ENCODE measurements at regions not wholly inside any gene's neighbourhood (a gene's known extent, or its start where the extent isn't known, plus 50 kb on each side); places are given as distances from the start of the nearest gene placed in this dataset.

DNA sequence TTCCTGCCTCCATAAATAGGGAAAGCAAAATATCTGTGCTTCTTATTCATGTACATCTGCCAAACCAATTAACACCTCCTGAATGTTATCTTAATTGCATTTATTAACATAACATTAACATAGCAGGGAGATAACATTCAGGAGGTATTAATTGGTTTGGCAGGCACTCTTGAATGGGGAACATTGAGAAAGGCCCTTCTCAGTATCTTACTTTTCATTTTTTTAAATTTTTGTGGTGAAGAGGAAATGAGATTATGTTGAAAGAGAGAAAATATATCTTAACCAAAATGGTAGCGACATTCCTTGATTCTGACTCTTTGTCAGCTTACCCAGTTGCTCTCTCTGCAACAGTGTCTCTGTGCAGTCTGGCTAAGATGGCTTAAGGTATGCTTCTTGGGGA, 100.4 kb upstream of the TLE1 start:
- ATAC-seq: no peak

DNA sequence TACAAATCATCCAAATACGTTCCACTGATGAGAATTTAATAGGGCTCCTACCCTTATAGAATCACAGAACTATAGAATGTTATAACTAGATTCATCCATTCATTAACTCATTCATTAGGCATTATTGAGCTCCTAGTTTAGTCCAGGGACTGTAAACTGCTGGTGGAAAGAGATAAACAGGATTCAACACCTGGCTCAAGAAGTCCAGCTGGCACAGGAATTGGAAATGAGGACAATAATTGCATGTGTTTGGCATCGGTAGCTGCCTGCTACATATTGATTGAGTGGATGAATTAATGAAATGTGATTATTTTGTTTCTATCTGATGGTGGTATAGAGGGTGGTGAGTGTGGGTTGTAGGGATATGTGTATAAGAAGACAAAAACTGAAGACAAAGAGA, 100.8 kb upstream of the TLE1 start:
- DNase-seq: no peak
- H3K4me1 ChIP-seq: no peaks in the 10 kb centered on the region
- H3K36me3 ChIP-seq: no peaks in the 10 kb centered on the region
- TF ChIP-seq CTCF (IDR thresholded peaks at IDR 0.05): no peak
- no peaks in the 10 kb centered on the region for H3K9me3 ChIP-seq
- intact Hi-C loops (cut with DNase I): no loop called here
- no peak overlapping the region for H3K27ac ChIP-seq
- H3K27me3 ChIP-seq (ENCODE audit: low read depth): no peaks in the 10 kb centered on the region
- H3K4me3 ChIP-seq: no peak overlapping the region
- ATAC-seq: no peak

More for the DNA sequence above, 100.4 kb upstream of the TLE1 start:
- no peak for DNase-seq
- Histone ChIP-seq H3K4me1 (no peaks in the 10 kb centered on the region), H3K27ac (no peak overlapping the region), H3K27me3 (ENCODE audit: low read depth) (no peaks in the 10 kb centered on the region), H3K9me3 (no peaks in the 10 kb centered on the region), H3K4me3 (no peak overlapping the region), H3K36me3 (no peaks in the 10 kb centered on the region)
- intact Hi-C loops (cut with DNase I): no loop called here
- TF ChIP-seq CTCF (IDR thresholded peaks at IDR 0.05): no peak

GRCh38 chr9:81791076-81791475, 101.7 kb upstream of the TLE1 start:
- no peaks in the 10 kb centered on the region for H3K36me3 ChIP-seq
- no peaks in the 10 kb centered on the region for H3K9me3 ChIP-seq
- intact Hi-C loops (cut with DNase I): no loop called here
- H3K27ac ChIP-seq: no peak overlapping the region
- ATAC-seq: no peak
- H3K4me1 ChIP-seq: no peaks in the 10 kb centered on the region
- H3K4me3 ChIP-seq: no peak overlapping the region
- no peak for TF ChIP-seq CTCF (IDR thresholded peaks at IDR 0.05)
- no peak for DNase-seq
- no peaks in the 10 kb centered on the region for H3K27me3 ChIP-seq (ENCODE audit: low read depth)

DNA sequence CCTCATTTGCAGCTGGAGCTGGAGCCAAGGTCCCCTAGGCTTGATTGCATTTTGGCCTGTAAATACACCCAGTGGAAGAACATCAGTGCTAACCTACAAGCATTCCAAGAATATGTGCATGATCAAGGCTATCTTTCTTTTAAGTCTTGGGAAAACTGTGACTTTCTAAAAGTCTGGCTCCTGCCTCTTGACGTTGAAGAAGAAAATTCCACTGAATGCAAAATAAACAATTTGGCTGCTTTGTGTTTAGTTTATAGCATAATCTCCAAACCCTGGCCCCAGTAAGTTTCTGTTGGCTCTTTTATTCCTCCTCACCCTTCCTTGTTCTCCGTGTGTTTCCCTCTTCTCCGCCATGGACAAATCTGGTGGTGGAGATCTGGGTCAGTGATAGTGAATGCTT, 109.3 kb upstream of the TLE1 start:
- Histone ChIP-seq H3K4me1 (no peaks in the 10 kb centered on the region), H3K27ac (no peak overlapping the region), H3K9me3 (no peaks in the 10 kb centered on the region), H3K36me3 (no peaks in the 10 kb centered on the region), H3K27me3 (ENCODE audit: low read depth) (no peaks in the 10 kb centered on the region), H3K4me3 (no peak overlapping the region)
- intact Hi-C loops (cut with DNase I): no loop called here
- ATAC-seq: no peak
- no peak for TF ChIP-seq CTCF (IDR thresholded peaks at IDR 0.05)
- DNase-seq: no peak

- intact Hi-C loops (cut with DNase I): no loop called here
These were observed 111.8 kb upstream of the TLE1 start for GRCh38 chr9:81801190-81801589.

More at GRCh38 chr9:81801190-81801589, 111.8 kb upstream of the TLE1 start:
- H3K4me1 ChIP-seq: no peaks in the 10 kb centered on the region
- ATAC-seq: no peak
- TF ChIP-seq CTCF (IDR thresholded peaks at IDR 0.05): no peak
- H3K4me3 ChIP-seq: no peak overlapping the region
- no peak for DNase-seq
- no peaks in the 10 kb centered on the region for H3K9me3 ChIP-seq
- H3K27me3 ChIP-seq (ENCODE audit: low read depth): no peaks in the 10 kb centered on the region
- H3K36me3 ChIP-seq: no peaks in the 10 kb centered on the region
- no peak overlapping the region for H3K27ac ChIP-seq
